Amniotic epithelial cell (primary cell): ENCODE measurements at regions not wholly inside any gene's neighbourhood (a gene's known extent, or its start where the extent isn't known, plus 50 kb on each side); places are given as distances from the start of the nearest gene placed in this dataset.

Experiments
- DNase-seq: peaks from one replicate; pipeline ENCODE4 v3.0.0-alpha.2; 2010; ENCODE audit warnings: low read depth

DNA sequence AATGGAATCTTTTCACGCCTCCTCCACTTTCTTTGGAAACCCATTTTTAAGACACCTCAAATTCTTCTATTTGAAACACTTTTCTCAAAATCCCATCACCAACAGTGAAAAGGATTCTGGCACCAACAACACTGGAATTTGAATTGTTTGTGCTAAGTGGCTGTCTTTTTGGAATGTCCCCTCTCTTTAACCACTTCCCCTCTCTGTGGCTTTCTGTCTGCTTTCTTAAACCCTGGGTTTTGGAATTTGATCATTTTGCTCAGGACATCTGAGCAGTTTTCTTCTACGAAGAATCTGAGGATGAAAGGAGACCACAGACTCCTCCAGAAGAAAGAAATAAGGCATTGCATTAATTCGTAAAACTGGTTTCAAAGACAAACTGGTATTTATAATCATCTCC lies 89.0 kb downstream of the MXRA5 start:
- no peak for DNase-seq

DNA sequence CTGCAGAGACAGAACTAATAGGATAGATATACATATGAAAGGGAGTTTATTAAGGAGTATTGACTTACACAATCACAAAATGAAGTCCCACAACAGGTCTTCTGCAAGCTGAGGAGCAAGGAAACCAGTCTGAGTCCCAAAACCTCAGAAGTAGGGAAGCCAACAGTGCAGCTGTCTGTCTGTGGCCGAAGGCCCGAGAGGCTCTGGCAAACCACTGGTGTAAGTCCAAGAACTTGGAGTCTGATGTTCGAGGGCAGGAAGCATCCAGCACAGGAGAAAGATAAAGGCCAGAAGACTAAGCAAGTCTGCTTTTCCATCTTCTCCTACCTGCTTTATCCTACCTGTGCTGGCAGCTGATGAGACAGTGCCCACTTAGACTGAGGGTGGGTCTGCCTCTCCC lies 89.6 kb downstream of the MXRA5 start:
- no peak for DNase-seq

DNA sequence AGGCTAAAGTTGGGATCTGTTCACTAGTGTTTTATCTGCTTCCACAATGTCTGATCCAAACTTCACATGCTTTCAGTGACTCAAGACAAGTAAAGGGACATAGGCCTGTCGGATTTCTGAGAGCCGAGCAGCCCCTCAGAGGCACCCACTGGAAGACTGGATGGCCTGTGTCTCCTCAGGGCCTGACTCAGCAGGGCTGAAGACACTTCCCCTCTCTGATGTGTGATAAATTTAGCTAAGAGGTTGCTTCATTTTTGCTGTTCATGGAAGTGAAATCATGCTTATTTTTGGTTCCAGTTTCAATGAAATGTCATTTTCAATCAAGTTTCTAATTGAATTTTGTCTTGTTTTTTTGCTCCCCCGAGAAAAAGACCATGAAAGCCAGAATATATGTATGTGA lies 93.7 kb downstream of the MXRA5 start:
- DNase-seq: peak; percentile 28

DNA sequence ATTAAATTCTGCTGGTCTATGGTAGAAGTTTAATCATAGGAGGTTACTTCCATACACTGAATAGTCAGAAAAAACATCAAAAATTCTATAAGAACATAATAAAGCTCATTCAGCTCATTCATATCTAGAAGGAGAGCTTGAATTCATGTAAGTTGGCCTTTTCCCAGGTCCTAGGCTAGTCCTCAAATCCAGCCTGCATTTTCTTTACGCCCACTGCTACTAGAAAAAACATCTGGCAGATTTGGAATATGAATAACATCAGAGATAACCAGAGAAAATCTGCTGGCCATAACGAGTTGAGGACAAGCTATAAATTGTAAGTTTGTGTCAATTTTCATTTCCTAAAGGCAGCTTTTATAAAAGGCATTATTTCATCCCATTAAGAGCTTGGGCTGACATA lies 95.5 kb downstream of the MXRA5 start:
- no peak for DNase-seq

DNA sequence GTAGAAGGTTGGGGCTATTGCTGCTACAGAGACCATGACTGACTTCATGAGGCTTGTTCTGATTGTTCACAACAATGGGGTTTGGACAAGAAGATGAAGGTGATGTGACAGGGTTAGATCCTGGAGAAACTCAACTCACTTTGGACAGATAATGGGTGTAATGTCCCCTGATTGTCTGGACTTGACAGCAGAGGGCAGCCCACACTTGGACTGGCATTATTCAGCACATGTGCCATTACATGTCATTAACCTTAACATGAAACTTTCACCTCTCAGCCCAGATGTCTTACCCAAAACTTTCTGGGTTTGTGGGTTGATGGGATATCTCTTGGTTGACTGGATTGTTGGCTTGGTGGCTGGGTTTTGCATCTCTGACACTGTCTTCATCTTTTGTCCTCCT lies 101.5 kb downstream of the MXRA5 start:
- DNase-seq: no peak

DNA sequence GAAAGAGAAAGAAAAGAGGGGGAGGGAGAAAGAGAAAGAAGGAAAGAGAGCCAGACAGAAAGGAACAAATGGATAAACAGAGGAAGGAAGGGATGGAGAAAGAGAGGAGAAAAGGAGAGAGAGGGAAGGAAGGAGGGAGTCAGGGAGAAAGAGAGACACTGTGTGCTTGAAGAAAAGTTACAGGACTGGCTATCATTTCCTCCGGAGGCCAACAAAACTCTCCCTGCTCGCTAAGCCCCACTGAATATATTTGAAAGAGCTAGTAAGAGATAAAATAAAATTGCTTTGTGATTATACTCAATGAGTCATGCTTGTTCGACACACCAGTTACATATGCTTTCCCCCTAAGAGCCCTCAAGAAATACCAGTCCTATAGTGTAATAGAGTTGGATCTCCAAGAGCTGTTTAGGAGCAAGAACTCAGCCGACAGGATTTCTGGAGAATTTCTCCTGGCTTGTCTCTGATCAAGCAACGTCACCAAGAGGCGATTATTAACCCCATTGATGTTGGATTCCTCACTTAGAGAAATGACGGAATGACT lies 102.2 kb downstream of the MXRA5 start:
- DNase-seq: peak; percentile 83

DNA sequence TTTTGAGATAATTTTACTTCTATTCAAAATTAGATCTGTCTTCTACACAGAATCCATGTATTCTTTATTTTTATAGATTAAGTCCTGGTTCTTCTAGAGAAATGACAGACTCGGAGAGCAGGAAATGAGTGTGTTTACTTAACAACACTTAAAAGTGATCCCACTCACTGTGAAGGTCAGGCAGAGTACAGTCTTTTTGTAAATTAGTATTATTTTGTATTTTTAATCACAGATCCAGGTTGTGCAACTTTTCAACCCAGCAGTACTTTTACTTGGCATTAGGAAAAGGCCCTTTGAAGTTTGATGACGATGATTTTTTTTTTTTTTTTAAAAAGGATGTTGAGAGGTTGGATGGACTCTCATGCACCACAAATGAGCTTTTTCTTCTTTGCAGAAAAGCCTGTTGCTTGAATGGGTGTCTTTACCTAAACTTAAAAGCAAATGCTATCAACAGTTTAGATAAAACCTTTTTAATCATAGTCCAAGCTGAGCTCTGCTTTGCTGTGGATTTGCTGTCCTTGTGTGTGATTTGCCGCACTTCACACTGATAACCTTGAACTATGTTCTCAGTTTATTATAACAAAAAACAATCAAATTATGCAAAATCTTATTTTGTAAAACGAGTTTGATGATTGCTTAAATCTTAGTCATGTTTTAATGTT lies 114.1 kb downstream of the MXRA5 start:
- peak; percentile 14 for DNase-seq

DNA sequence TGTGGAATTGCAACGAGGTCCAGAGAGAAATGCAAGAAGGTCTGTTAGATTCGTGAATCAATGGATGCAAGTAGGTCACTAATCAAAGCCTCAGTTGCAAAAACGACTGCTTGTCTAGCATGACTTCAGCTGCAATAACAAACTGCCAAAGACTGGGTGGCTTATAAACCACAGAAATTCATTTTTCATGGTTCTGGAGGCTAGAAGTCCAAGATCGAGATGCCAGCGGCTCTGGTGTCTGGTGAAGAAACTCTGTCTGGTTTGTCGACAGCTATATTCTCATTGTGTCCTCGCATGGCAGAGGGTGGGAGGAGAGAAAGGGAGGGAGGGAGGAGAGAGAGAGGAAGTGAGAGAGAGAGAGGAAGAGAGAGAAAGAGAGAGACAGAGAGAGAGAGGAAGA lies 114.7 kb downstream of the MXRA5 start:
- peak; percentile 41 for DNase-seq

DNA sequence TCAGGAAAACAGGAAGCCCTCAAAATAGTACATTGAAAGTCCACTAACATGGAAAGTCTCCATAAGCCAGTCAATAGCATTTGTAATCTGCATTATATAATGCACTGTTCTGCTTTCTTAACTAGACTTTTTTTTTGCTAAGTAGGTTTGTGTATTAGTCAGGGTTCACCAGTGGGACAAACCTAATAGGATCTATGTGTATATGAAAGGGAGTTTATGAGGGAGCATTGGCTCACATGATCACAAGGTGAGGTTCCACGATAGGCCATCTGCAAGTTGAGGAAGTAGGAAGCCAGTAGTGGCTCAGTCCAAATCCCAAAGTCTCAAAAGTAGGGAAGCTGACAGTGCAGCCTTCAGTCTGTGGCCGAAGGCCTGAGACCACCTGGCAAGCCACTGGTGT lies 116.0 kb downstream of the MXRA5 start:
- DNase-seq: no peak

DNA sequence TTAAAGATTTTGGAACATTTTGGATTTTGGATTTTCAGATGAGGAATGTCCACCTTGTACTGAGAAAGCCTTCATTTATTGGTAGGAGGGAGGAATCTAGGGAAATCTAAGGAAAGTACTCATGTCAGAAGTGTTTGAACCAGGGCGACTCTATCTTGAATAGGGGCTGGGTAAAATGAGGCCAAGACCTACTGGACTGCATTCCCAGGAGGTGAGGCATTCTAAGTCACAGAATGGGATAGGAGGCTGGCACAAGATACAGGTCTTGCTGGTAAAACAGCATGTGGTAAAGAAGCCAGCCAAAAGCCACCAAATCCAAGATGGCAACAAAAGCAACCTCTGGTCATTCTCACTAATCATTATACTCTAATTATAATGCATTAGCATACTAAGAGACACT lies 118.9 kb downstream of the MXRA5 start:
- DNase-seq: no peak

DNA sequence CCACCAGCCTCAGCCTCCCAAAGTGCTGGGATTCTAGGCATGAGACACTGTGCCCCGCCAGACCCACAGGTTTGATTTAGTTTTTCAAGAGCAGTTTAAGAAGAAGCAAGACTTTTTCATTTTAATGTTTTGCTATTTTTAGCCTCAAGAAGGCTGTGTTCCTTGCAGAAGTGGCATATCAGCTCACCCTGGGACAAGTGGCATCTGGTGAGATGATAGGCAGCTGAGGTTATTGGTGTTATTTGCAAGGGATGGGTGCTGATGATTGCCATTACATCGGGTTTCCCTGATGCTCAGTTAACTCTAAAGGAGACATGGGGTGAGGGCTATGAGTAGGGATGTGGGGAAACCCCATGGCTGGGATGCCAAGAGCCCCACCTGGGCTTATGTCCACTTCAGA lies 120.4 kb downstream of the MXRA5 start:
- DNase-seq: no peak

DNA sequence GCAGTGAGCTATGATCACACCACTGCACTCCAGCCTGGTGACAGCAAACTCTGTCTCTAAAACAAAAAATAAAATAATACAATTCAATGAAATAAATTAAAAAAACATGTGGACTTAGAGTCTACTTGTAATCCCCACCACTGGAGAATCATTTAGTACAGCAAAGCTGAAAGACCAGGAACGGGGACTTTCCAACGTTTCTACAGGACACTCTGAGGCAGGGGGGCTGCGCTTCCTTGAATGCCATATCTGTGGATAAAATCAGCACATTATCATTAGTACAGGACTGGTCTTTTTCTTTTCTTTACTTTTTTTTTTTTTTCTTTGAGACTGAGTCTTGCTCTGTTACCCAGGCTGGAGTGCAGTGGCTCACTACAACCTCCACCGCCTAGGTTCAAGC lies 124.8 kb downstream of the MXRA5 start:
- no peak for DNase-seq

DNA sequence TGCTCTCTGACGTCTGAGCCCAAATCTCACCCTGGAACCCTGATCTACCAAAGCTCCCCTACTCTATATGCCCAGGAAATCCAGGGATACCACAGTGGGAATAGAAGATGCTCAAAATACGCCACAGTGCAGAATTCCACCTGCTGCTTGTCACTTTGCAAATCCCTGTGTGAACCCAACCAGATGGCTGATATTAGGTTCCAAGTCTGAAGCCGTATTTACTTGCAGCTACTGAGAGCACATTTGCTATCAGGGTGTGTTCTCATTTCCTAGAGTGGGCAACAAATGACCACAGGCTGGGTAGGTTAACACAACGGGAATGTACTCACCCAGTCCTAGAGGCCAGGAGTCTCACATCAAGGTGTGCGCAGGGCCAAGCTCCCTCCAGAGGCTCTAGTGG lies 126.8 kb downstream of the MXRA5 start:
- DNase-seq: no peak

DNA sequence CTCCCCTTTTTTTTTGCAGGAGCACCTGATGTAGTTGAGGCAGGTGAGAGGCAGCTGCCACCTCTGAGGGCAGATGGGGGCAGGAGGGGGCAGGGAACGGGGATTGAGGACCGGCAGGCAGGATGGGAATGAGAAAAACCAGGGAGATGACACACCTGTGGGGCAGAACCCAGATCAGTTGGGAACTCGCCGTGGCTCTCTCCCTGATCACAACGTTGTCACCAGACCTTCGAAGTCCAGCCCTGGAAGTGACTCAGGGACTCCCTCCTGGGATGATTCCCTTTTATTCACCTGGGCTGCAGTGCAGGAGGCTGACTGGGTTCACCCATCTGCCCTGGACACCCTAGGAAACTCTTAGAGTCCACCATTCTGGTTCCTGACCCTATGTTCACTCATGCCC lies 127.2 kb downstream of the MXRA5 start:
- no peak for DNase-seq

DNA sequence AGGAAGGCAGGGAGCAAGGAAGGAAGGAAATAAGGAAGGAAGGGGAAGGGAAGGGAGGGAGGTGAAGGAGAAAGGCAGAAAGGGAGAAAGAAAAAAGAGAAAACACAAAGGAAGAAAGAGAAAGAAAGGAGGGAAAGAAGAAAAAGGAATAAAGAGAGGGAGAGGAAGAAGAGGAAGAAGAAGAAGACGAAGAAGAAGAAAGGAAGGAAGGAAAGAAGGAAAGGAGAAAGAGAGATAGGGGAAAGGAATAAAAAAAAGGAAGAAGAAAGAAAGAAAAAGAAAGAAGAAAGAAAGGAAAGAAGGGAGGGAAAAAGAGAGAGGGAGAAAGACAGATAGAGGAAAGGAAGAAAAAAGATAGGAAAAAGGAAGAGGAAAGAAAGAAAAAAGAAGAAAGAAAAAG lies 128.0 kb downstream of the MXRA5 start:
- DNase-seq: no peak

DNA sequence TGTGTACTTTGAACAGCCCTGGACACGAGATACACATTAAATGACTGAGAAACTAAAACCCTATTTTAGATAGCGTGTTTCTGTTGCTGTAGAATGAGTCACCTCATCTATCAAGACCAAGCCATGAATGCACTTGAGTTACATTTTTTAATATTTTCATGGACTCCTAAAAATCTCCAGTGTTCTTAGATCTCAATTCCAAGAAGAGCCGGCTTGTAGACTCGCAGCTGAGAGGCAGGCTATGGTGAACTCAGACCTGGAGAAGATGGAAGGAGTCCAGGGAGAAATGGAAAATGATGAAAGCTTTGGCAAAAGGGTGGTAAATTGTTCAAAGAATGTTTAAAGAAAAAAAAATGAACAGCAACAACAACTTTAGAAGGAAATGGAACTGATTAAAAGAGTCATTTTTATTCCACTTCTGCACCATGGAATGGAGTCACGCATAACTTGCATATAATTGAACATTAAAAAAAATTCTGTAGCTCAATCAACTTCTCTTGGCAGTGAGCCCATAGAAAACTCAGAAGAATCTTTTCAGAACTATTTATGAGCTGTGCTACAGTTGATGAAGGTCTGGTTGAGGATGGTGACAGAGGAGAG lies 129.8 kb downstream of the MXRA5 start:
- DNase-seq: no peak

DNA sequence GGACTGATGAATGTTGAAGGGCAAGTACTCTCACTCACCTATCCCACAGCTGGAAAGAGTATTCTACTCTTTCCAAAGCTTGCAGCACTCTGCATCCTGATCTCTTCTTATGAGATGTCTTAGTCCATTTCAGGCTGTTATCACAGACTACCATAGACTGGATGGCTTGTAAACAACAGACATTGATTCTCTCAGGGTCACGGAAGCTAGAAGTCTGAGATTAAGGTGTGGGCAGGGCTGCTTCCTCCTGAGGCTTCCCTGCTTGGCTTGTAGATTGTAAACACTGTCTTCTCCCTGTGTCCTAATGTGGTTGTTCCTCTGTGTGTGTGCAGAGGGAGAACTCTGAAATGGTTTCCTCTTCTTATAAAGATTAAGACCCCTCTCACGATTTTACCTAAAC lies 131.2 kb downstream of the MXRA5 start:
- DNase-seq: no peak

DNA sequence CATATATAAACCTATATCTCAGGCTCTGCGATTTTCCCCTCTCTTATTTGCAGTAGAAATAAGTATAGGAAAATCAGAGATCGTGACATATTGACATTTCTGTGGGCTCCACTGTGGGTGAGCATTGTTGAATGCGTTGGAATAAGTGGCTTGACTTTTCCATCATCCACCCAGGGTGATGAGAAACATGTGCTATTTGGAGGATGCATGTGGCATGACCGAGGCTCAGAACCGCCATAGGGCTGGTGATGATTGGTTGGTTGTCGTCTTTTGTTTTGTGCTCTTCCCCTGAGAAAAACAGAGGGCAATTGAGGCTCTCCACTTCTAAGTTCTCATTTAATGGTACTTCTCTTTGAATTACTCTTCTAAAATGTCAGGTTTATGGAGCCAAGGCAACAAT lies 140.1 kb downstream of the MXRA5 start:
- no peak for DNase-seq

DNA sequence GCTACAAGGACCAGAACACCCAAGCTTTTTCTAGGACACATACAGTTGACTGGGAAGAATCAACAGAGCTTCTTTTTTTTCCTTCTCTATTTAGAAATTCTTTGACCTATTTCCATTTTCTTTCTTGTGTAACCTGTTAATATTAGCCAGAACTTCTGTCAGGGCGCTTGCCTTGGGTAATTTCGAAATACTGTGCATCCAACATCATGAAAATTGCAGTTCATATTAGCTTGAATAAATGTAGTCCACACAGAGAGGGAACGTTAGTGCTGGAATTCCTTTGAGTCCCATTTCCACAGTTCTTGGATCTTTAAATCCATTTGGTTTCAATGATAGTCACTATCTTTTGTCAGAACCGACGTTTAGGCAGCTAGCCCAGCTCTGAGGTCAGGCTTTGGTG lies 141.8 kb downstream of the MXRA5 start:
- DNase-seq: peak; percentile 51

DNA sequence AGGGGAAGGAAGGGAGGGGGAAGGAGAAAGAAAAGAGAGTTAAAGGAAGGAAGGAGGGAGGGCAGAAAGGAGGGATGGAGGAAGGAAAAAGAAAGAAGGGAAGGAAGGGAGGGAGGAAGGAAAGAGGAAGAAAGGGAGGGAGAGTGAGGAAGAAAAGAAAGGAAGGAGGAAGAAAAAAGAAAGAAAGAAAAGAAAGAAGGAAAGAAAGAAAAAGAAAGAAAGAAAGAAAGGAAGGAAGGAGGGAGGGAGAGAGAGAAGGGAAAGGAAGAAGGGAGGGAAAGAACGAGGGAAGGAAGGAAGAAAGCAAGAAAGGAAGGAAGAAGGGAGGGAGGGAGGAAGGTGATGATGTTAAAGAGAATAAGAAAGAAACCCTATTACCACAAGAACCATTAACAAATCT lies 150.6 kb downstream of the MXRA5 start:
- DNase-seq: no peak

DNA sequence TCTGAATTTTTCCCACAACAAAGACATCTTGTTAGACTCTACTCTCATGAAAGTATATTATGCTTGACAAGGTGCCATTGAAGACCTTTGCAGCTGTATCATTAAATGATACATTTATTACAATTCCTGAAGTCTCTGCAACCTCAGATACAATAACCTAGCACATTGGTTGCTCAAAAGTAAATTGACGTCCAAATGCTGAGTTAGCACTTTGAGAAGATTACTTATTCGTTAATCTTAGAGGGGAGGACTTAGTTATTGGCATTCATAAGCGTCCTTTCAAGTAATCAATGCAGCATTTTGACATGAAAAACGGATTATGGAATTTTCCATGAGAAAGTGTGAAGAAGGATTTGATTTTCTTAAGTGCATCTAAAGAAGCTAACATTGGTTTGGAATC lies 151.6 kb downstream of the ARSF start:
- DNase-seq: no peak

DNA sequence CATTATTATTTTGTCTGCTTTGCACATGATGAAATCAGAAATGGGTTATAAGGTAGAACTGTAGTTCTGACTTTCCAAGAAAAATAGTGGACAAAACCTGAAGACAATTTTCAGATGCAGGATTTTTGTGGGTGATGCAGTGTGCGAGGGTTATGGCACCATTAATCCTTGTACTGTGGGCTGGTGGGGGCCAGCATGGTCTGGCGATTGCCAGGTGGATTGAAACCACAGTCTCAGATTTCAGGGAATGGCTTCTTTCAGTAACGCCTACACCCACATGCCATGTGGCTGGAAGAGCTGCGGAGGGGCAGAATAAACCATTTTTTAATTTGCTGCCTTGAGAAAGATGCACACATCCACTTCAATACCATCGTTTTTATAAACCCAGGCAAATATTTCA lies 150.5 kb downstream of the ARSF start:
- DNase-seq: peak; percentile 21

DNA sequence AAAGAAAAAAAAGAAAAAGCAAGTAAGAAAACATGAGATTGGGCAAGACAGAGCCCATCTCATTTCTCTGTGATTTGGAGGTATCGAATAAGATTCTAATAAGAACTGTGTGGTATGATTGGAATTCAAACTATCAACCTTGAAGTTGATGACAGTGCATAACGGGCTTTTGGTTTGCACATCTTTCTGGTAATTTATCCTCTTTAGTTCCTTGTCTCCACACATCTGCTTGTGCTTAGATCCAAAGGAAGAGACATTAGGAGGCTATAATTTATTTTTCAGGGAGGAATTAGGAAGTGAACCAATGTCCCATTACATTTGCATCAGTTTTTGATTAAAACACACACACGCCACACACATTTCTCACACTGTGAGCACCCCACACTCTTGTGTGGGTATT lies 149.9 kb downstream of the ARSF start:
- no peak for DNase-seq
